ENCODE measurements at regions not wholly inside any gene's neighbourhood (a gene's known extent, or its start where the extent isn't known, plus 50 kb on each side); places are given as distances from the start of the nearest gene placed in this dataset.

DNA sequence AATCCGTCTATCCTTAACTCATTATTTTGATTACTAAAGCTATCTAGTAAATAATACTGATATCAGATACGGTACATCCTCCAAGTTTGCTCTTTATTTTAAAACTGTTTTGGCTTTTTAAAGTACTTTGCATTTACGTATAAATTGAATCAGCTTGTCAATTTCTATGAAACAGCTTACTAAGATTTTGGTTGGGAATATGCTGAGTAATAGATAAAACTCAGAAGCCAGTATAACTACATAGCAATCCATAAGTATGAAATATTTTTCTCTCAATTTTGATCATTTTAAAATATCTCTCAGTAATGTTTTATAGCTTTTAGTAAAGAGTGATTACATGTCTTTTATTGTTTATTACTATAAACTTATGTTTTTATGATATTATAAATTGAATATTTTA is 116.2 kb upstream of the SOX11 start:
- intact Hi-C loops (cut with DNase I; ENCODE audit: low total_unique reads): no loop called here
- no peak overlapping the region for H3K27ac ChIP-seq
- H3K9me3 ChIP-seq: no peaks in the 10 kb centered on the region
- no peak overlapping the region for H3K4me3 ChIP-seq
- no peaks in the 10 kb centered on the region for H3K4me1 ChIP-seq
- TF ChIP-seq, protein P1, sequence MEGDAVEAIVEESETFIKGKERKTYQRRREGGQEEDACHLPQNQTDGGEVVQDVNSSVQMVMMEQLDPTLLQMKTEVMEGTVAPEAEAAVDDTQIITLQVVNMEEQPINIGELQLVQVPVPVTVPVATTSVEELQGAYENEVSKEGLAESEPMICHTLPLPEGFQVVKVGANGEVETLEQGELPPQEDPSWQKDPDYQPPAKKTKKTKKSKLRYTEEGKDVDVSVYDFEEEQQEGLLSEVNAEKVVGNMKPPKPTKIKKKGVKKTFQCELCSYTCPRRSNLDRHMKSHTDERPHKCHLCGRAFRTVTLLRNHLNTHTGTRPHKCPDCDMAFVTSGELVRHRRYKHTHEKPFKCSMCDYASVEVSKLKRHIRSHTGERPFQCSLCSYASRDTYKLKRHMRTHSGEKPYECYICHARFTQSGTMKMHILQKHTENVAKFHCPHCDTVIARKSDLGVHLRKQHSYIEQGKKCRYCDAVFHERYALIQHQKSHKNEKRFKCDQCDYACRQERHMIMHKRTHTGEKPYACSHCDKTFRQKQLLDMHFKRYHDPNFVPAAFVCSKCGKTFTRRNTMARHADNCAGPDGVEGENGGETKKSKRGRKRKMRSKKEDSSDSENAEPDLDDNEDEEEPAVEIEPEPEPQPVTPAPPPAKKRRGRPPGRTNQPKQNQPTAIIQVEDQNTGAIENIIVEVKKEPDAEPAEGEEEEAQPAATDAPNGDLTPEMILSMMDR (IDR thresholded peaks at IDR 0.05): no peak
- TF ChIP-seq POLR2A (IDR thresholded peaks at IDR 0.05): no peak
- H3K27me3 ChIP-seq: no peaks in the 10 kb centered on the region
- no peaks in the 10 kb centered on the region for H3K36me3 ChIP-seq (ENCODE audit: low read depth, missing control alignments)
- no peak for DNase-seq
- 74 to 95% methylated on average over 3 of the region's 3 CpGs for WGBS, 2 donors

GRCh38 chr2:5587766-5588165 is 104.4 kb upstream of the SOX11 start:
- no peaks in the 10 kb centered on the region for H3K9me3 ChIP-seq
- TF ChIP-seq, protein P1 (IDR thresholded peaks at IDR 0.05): no peak
- TF ChIP-seq POLR2A (IDR thresholded peaks at IDR 0.05): no peak
- no peaks in the 10 kb centered on the region for H3K27me3 ChIP-seq
- WGBS, 2 donors: 88 to 98% methylated on average over 11 of the region's 11 CpGs
- H3K4me3 ChIP-seq: no peak overlapping the region
- no peaks in the 10 kb centered on the region for H3K36me3 ChIP-seq (ENCODE audit: low read depth, missing control alignments)
- DNase-seq: no peak
- peaks cover 10% of the 10 kb centered on the region for H3K4me1 ChIP-seq
- intact Hi-C loops (cut with DNase I; ENCODE audit: low total_unique reads): no loop called here
- H3K27ac ChIP-seq: no peak overlapping the region

- no peak overlapping the region for H3K4me3 ChIP-seq
- no peaks in the 10 kb centered on the region for H3K36me3 ChIP-seq (ENCODE audit: low read depth, missing control alignments)
- WGBS, 2 donors: 82 to 85% methylated on average over 1 of the region's 1 CpG
- no peak for DNase-seq
- TF ChIP-seq POLR2A (IDR thresholded peaks at IDR 0.05): no peak
- TF ChIP-seq, protein P1 (IDR thresholded peaks at IDR 0.05): no peak
- H3K27ac ChIP-seq: no peak overlapping the region
- intact Hi-C loops (cut with DNase I; ENCODE audit: low total_unique reads): no loop called here
- H3K4me1 ChIP-seq: peaks cover 10% of the 10 kb centered on the region
- H3K27me3 ChIP-seq: no peaks in the 10 kb centered on the region
- H3K9me3 ChIP-seq: no peaks in the 10 kb centered on the region
Measured at GRCh38 chr2:5588601-5589000, 103.6 kb upstream of the SOX11 start.

DNA sequence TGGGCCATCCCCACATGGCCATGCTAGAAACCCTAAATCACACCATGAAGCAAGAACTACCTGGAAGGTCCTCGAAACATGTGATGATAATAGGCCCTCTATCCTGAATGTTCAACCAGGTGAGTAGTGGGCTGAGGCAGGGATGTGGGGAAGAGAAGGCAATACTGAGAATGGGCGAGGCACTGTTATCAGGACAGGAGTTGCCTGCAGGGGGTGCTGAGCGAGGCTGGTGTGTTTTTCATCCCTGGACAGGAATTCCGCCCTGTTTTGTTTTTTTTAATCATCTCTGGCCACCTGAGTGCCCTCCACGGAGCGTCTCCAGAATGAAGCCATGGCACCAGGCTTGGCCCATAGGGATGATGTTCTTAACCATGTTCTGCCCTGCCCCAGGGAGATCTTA is 103.0 kb upstream of the SOX11 start:
- intact Hi-C loops (cut with DNase I; ENCODE audit: low total_unique reads): no loop called here
- Histone ChIP-seq H3K27me3 (no peaks in the 10 kb centered on the region), H3K9me3 (no peaks in the 10 kb centered on the region), H3K4me3 (no peak overlapping the region), H3K4me1 (peaks cover 10% of the 10 kb centered on the region), H3K36me3 (ENCODE audit: low read depth, missing control alignments) (no peaks in the 10 kb centered on the region), H3K27ac (no peak overlapping the region)
- 86 to 93% methylated on average over 6 of the region's 6 CpGs for WGBS, 2 donors
- no peak for TF ChIP-seq POLR2A (IDR thresholded peaks at IDR 0.05)
- TF ChIP-seq, protein P1 (IDR thresholded peaks at IDR 0.05): no peak
- no peak for DNase-seq

DNA sequence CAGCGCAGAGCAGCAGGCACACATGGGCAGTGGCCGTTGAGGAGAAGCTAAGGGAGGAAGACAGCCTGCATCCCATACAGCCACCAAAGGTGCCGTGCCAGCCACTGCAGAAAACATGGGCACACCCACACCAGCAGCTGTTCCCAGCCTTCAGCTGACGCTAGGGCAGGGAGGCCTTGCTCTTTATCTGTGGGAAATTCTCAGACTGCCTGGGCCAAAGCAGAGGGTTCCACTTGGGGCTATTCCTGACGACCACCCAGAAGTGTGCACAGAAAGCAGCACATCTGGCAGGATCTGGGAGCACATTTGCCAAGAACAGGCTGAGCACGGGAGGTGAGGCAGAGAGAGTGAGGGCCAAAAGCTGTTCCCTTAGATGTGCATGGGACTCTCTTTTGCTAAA is 101.3 kb upstream of the SOX11 start:
- no peaks in the 10 kb centered on the region for H3K9me3 ChIP-seq
- no peak overlapping the region for H3K27ac ChIP-seq
- WGBS, 2 donors: 34 to 57% methylated on average over 5 to 6 of the region's 6 CpGs
- no peaks in the 10 kb centered on the region for H3K27me3 ChIP-seq
- TF ChIP-seq, protein P1 (IDR thresholded peaks at IDR 0.05): no peak
- no peak for TF ChIP-seq POLR2A (IDR thresholded peaks at IDR 0.05)
- H3K4me3 ChIP-seq: no peak overlapping the region
- intact Hi-C loops (cut with DNase I; ENCODE audit: low total_unique reads): no loop called here
- H3K4me1 ChIP-seq: peaks cover 10% of the 10 kb centered on the region
- DNase-seq: peak; percentile 28
- H3K36me3 ChIP-seq (ENCODE audit: low read depth, missing control alignments): no peaks in the 10 kb centered on the region
